GM12878 (cell line): ENCODE measurements at regions not wholly inside any gene's neighbourhood (a gene's known extent, or its start where the extent isn't known, plus 50 kb on each side); places are given as distances from the start of the nearest gene placed in this dataset.

ENCODE experiments used
- ELK1 ChIP-seq: IDR thresholded peaks from 2 replicates; pipeline ENCODE4 v1.6.1; 2012; ENCODE audit warnings: low read depth, low read length, improper control_type of control experiment
- JUNB ChIP-seq: IDR thresholded peaks from 2 replicates; pipeline ENCODE4 v1.6.1; 2016; ENCODE audit warnings: antibody characterized with exemption, mild to moderate bottlenecking
- KAT2A ChIP-seq: conservative IDR thresholded peaks from 2 replicates; pipeline ENCODE4 v1.6.1; 2011; ENCODE audit warnings: low read depth, low read length; ENCODE audit not compliant: control insufficient read depth
- MEF2A ChIP-seq: IDR thresholded peaks from 2 replicates; pipeline ENCODE4 v1.6.1; 2011; ENCODE audit warnings: low read depth, mild to moderate bottlenecking, low read length, moderate library complexity; ENCODE audit not compliant: insufficient read depth
- USF2 ChIP-seq: IDR thresholded peaks from 2 replicates; pipeline ENCODE4 v1.6.1; 2011; ENCODE audit warnings: low read depth, low read length, improper control_type of control experiment, borderline replicate concordance
- ZBTB11 ChIP-seq: fragments of 450-650 bp; formaldehyde crosslinking; IDR thresholded peaks from 2 replicates; pipeline ENCODE4 v1.5.0; 2022; ENCODE audit warnings: mild to moderate bottlenecking, missing genetic modification characterization
- ZNF622 ChIP-seq: fragments of 450-650 bp; IDR thresholded peaks from 2 replicates; pipeline ENCODE4 v1.6.1; 2017; ENCODE audit warnings: mild to moderate bottlenecking, inconsistent platforms

- TF ChIP-seq ZBTB11 (CRISPR knock-in tag): no peak
- TF ChIP-seq ELK1: no peak
- TF ChIP-seq ZNF622: no peak
- TF ChIP-seq JUNB: no peak
- no peak for TF ChIP-seq KAT2A
- TF ChIP-seq USF2: no peak
- TF ChIP-seq MEF2A: no peak
- TF ChIP-seq, all 136 proteins: peak for 0
These were observed 600.7 kb upstream of the CDH6 start (continued) for GRCh38 chr5:30592833-30593232.
